Cardiac fibroblast (primary cell): ENCODE measurements at regions not wholly inside any gene's neighbourhood (a gene's known extent, or its start where the extent isn't known, plus 50 kb on each side); places are given as distances from the start of the nearest gene placed in this dataset.

Source experiments
- DNase-seq, 2 donors: peaks; one replicate each; pipeline versions ENCODE4 v3.0.0 to v3.0.0-alpha.2; 2010; ENCODE audit warnings: low read depth in 2 of 2
- H3K4me3 ChIP-seq, 2 donors: replicated peaks in 1 of 2; 1 replicate in 1 of 2; 2 replicates in 1 of 2; pipeline ENCODE4 v1.5.1; 2011; ENCODE audit warnings: low read depth in 2 of 2, low read length in 2 of 2, mild to moderate bottlenecking in 2 of 2, moderate library complexity in 1 of 2
- CTCF ChIP-seq: IDR thresholded peaks from one replicate; pipeline ENCODE4 v1.5.1; 2011; ENCODE audit warnings: low read depth, mild to moderate bottlenecking, low read length, inconsistent platforms

GRCh38 chr15:54987881-54988280 is 208.9 kb downstream of the RSL24D1 start:
- DNase-seq = no peak

DNA sequence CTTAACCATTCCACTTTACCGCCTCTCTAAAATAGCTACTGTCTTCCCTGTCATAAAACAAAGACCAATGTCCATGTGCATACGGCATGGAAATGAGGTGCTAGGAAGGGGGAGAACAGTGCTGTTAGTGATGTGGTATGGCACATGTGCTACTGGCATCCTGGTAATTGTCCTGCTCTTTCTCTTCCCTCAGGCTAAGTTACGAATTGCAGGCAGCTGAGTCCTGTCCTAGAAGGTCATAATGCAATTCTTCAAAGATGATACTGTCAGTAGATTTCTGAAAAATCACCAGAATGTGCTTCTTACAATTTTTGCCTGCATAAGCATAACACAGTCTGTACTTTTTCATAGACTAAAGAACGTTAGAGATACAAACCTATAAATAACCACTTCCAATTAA is 216.8 kb downstream of the RSL24D1 start:
- DNase-seq = no peak
- no peak for TF ChIP-seq CTCF
- no peak overlapping the region for H3K4me3 ChIP-seq

More at GRCh38 chr15:54987881-54988280, 208.9 kb downstream of the RSL24D1 start:
- no peak overlapping the region for H3K4me3 ChIP-seq
- TF ChIP-seq CTCF = no peak

DNA sequence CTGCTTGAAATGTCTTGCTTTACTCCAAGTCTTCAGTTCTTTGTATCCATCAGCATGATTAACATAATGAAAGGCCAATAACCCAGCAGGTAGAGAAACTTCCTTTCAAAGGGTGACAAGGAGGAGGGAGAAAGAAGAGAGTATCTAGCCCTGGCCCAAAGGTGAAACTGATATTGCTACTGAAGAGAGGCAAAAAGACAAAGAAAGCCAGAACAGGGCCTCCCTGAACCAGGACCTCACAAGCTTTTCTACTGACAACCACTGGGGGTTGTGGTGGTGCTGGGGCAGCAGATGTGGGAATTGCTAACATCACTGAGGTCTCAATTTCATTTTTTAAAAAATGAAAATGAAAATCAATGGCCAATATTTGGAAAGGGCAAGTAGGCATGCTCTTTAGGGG is 234.1 kb downstream of the RSL24D1 start:
- no peak for TF ChIP-seq CTCF
- DNase-seq = no peak
- H3K4me3 ChIP-seq = no peak overlapping the region

DNA sequence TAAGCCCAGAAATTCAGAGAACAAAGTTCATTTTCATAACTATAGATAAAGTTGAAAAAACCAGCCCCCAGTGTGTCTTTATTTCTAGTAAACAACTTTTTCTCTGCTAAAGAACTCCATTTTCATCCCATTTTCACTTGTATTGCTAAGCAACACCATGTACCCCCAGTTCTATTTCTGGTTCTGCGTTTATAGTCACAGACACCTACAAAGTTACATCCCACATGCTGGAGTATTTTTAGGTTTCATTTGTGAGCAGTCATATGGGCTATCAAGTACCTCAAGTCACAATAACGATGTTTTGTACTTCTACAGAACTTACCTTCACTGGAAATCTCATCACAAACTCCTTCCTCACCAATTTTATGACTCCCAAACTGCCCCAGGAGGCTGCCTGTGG is 236.5 kb downstream of the RSL24D1 start:
- no peak overlapping the region for H3K4me3 ChIP-seq
- no peak for TF ChIP-seq CTCF
- no peak for DNase-seq

DNA sequence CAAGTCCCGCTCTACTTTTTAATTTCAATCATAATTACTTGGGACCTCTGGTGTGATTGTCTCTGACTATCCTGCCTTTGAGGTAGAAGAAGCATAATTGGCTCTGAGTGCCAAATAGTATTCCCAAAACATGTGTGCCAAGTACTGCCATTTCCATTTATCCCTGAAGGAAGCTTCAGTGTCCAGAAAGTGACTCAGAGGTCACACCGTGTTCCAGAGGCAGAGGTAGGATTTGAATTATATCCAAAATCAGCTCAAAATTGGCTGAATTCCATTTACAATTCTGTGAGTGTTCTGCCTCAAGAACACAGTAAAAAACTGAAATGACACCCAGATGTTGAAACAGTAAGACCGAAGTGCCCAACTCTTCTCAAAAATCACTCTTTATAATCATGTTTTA is 255.3 kb downstream of the RSL24D1 start:
- H3K4me3 ChIP-seq = no peak overlapping the region
- TF ChIP-seq CTCF = no peak
- no peak for DNase-seq

- no peak overlapping the region for H3K4me3 ChIP-seq
- no peak for DNase-seq
- no peak for TF ChIP-seq CTCF
Measured at GRCh38 chr15:54917312-54917711, 279.4 kb downstream of the RSL24D1 start.

DNA sequence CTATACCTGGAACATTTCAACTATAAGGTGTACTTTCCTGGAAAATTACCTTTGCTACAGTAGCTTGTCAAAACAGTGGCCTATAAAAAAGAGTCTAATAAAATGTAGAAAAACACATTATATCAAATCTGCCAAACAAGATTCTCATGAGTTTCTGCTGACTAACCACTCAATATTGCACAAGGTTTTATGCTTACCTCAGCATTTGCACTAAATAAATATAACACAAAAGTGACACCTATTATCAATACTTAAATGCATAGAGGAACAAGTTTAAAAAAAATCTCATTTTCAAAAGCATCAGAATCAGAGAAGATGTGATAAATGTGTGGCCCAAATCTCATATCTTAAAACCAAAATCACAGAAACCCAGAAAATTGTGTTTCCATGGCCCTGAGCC is 281.4 kb downstream of the RSL24D1 start:
- no peak overlapping the region for H3K4me3 ChIP-seq
- TF ChIP-seq CTCF = no peak
- no peak for DNase-seq
